GM10266 (cell line): ENCODE measurements at regions not wholly inside any gene's neighbourhood (a gene's known extent, or its start where the extent isn't known, plus 50 kb on each side); places are given as distances from the start of the nearest gene placed in this dataset.

Experiments
- DNase-seq: peaks from one replicate; pipeline ENCODE4 v3.0.0; 2012; ENCODE audit errors: extremely low spot score
- TF ChIP-seq, protein P1 (sequence below): IDR thresholded peaks from 2 replicates; pipeline ENCODE4 v1.5.1; 2012; ENCODE audit warnings: mild to moderate bottlenecking, low read depth; ENCODE audit not compliant: control insufficient read depth, insufficient read depth; ENCODE audit errors: missing control alignments

DNA sequence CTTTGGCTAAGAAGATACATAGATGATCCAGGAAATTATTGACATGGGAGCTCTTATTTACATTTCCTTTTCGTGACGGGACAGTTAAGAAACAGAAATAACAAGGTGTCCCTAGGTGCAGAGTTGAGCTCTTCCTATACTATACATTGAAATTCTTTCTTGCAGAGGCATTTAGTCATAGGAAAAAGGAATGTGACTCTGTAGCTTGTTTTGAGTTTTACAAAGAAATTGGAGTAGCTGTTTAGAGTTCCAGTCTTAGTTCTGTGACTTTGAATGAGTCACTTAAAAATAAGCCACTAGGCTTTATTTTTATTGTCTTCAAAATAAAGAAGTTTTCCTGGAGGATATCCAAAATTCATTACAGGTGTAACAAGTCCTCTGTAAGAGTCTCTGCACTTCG is 723.5 kb upstream of the SGO1 start:
- TF ChIP-seq, protein P1, sequence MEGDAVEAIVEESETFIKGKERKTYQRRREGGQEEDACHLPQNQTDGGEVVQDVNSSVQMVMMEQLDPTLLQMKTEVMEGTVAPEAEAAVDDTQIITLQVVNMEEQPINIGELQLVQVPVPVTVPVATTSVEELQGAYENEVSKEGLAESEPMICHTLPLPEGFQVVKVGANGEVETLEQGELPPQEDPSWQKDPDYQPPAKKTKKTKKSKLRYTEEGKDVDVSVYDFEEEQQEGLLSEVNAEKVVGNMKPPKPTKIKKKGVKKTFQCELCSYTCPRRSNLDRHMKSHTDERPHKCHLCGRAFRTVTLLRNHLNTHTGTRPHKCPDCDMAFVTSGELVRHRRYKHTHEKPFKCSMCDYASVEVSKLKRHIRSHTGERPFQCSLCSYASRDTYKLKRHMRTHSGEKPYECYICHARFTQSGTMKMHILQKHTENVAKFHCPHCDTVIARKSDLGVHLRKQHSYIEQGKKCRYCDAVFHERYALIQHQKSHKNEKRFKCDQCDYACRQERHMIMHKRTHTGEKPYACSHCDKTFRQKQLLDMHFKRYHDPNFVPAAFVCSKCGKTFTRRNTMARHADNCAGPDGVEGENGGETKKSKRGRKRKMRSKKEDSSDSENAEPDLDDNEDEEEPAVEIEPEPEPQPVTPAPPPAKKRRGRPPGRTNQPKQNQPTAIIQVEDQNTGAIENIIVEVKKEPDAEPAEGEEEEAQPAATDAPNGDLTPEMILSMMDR, result no peak
- no peak for DNase-seq

DNA sequence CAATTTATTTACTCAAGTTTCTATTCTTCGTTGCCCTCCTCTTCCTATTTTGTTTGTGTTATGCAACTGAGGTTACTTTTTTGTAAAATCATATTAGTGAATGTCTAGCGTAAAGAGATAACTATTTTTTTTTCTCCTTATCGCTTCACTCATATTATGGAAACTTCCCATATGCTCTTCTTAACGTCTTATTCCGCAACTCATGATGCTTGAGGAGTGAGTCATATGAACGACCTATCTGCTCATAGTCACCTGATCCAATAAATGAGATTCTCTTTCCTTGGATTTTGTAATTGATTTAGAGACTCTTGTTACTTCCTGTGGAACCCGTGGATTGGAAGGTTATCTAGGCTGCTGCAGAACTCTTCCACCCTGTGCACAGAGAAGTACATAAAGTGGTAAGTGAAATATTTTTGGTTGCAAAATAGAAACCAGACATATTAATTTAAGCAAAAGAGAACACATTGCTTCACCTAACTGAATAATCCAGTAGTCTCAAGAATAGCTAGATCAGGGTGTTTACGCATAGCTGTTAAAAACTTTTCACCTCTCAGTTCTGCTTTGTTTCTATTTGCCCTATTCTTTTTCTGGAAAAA is 719.3 kb upstream of the SGO1 start:
- DNase-seq, result no peak
- TF ChIP-seq, protein P1, result no peak

DNA sequence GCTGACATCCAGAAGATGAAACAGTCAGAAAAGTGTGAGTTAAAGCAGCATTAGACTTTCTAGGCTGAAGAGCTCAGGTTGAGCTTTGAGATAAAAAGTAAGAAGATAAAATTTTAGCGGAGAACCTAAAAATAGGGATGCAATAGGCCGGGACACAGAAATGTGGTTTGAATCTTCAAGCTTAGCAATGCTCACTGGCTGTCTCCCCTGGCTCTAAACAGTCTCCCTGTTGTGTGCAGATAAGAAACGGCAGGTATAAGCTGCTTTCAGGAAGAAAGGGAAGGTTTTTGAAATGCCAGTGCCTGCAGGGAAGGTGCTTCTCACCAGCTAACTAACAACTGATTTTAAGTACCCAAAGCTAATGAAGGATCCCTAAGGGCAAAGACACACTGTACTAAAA is 718.7 kb upstream of the SGO1 start:
- no peak for DNase-seq
- TF ChIP-seq, protein P1, result no peak

DNA sequence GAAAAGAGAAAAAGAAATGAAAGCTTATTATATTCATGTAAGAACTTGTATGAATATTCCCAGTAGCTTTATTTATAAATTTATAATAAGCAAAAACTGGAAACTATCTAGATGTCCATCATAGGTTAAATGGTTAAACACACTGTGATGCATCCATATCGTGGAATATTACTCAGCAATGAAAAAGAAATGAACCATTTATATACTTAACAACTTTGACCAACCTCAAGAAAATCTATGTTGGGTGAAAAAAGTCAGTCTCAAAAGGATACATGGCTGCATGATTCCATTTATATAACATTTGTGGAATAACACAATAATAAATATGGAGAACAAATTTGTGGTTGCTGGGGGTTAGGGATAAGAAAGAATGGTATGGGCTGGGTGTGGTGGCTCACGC is 713.0 kb upstream of the SGO1 start:
- TF ChIP-seq, protein P1, result no peak
- no peak for DNase-seq

- TF ChIP-seq, protein P1, result no peak
- no peak for DNase-seq
Measured at GRCh38 chr3:20890111-20890519, 704.1 kb upstream of the SGO1 start.

GRCh38 chr3:20878691-20879090 is 692.7 kb upstream of the SGO1 start:
- TF ChIP-seq, protein P1, result no peak
- DNase-seq, result no peak

- DNase-seq, result no peak
- TF ChIP-seq, protein P1, result no peak
Measured at GRCh38 chr3:20873235-20873634, 687.2 kb upstream of the SGO1 start.
